ENCODE measurements at regions not wholly inside any gene's neighbourhood (a gene's known extent, or its start where the extent isn't known, plus 50 kb on each side); places are given as distances from the start of the nearest gene placed in this dataset.
"Not testable (repeated sequence)": the region's sequence is repeated elsewhere in the genome, so short reads cannot be mapped to it uniquely, and the experiment has no call there.

DNA sequence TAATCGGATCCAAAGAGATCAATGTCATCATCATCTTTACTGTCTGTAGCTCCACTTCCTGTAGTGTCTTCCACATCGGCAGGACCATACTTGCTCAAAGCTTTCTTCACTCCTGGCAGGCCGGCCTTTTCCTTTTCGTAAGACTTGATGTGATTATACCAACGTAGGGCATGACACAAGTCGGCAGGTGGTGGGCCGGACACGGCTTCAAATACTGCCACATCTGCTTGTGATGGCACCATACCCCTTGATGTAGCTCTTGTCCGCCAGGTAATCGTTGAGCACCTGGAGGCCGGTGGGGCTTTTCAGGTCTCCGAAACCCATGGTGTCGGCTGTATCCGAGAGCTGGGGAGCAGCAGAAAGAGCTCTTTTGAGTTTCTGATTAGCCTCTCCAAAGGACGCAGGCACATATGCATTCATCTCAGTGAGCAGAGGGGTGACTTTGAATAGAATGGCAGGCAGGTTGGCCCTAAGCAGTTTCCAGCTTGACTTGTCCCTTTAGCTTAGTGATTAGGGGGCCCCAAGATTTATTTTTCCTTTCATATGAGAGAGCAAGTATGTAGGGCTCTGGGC lies 106.0 kb upstream of the PODXL start:
- DNase-seq = not testable (repeated sequence)

DNA sequence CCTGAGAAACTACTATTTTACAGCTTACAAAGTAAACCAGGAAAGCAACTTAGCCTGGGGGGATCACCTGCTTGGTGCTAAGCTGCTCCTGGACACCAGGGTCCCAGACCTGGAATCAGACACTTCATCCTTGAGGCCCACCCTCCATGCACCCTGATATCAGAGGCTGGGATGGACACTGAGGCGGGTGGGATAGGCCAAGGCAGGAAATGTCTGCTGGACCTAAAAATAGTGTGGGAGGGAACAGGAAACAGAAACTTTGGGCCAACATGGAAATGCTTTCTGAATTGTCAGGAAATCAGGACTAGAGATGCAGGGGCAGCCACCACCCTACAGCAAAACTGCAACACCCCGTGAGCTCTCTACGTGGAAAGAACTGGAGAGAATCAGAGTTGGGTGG lies 101.5 kb upstream of the PODXL start:
- no peak for DNase-seq

DNA sequence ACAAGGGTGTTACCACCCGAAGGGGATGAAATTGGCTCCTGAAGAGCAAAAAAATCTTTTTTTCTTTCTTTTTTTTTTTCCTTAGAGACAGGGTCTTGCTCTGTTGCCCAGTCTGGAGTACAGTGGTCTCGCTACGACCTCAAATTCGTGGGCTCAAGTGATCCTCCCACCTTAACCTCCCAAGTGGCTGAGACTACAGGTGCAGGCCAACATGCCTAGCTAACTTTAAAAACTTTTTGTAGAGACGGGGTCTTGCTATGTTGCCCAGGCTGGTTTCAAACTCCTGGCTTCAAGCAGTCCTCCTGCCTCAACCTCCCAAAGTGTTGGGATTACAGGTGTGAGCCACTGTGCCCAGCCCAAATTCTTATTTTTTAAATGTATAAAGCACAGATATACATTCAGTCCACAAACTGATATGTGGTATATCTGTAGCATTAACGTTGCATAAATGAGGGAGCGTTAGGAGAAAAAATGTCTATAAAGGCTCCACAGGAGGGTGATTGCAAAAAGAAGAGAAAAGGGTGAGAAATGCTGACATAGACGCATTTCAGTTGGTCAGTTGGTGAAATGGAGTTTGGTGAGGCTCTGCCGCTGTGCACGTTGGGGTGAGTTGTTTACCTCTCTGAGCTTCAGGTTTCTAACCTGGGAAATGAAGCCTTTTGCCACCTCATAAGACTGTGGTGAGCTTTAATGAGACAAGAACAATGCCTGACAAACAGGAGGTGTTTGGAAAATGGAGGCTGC lies 100.7 kb upstream of the PODXL start:
- DNase-seq = no peak

DNA sequence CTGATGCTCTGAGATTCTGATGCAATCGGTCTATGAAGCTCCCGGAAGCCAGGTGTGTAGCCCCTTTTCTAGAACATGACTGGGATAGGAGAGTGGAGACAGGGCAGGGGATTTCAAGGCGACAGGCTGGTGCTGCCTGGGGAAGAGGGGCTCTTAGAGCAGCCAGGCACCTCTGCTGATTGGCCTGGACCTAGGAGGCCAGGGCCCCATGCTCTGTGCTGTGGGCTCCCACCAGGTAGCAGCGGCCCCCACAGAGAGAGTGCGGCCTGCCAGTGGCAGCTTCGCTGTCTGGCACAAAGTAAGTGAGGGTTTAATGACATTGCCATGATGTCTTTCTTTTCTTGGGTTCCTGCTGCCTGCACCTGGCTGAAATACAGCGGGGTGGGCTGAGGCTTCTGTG lies 99.4 kb upstream of the PODXL start:
- no peak for DNase-seq

DNA sequence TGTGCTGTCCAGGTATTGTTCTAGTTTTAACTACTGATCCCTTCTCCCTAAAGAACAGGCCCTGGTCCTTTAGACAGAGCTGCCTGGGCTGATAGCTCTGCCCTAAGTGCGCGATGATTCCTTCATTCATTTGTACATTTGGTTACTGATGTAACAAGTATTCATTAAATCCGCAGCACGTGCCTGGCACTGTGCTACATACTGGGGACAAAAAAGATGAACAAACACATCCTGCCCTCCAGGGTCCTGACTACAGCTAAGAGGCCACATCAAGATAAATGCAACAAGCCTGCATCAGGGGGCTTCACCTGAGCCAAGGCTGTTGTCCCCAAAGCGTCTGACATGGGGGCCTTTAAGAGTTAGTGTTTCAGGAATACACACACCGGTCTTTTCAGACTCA lies 99.0 kb upstream of the PODXL start:
- no peak for DNase-seq

DNA sequence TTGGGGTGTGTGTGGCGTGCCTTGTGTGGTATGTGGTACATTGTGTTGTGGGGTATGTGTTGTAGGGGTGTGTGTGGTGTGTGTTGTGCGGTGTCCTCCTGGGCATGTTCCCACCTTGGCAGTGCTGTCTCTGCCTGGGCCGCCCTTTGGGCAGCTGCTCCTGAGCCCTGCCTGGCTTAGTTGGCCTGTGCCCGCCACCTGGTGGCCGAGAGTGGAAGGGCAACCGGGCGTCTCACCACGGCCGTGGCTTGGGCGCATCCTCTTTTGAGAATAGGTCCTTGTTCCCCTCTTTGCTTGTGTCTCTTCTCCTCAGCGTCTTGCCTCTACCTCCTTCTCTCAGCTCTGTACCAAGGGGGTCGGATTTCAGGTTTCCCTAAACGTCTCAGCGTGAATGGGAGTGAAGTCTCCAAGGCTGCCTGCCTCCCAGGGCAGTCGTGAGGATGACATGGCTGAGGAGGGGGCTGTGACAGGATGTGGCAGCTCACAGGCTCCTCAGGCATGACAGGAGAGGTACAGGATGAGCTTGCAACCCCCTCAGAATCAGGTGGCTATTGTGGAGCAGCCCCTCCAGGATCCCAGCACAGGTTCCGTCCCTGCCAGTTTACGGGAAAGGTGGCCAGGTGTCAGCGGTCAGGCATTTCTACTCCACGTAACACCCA lies 98.4 kb upstream of the PODXL start:
- DNase-seq = peak; percentile 53

DNA sequence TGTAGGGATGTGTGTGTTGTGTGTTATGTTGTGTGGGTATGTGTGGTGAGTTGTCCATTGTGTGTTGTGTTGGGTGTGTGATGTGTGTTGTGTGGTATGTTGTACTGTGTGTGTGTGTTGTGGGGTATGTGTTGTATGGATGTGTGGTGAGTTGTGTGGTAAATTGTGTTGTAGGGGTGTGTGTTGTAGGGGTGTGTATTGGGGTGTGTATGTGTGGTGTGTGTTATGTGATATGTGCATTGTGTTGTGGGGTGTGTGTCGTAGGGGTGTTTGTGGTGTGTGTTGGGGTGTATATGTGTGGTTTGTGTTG lies 97.8 kb upstream of the PODXL start:
- no peak for DNase-seq

DNA sequence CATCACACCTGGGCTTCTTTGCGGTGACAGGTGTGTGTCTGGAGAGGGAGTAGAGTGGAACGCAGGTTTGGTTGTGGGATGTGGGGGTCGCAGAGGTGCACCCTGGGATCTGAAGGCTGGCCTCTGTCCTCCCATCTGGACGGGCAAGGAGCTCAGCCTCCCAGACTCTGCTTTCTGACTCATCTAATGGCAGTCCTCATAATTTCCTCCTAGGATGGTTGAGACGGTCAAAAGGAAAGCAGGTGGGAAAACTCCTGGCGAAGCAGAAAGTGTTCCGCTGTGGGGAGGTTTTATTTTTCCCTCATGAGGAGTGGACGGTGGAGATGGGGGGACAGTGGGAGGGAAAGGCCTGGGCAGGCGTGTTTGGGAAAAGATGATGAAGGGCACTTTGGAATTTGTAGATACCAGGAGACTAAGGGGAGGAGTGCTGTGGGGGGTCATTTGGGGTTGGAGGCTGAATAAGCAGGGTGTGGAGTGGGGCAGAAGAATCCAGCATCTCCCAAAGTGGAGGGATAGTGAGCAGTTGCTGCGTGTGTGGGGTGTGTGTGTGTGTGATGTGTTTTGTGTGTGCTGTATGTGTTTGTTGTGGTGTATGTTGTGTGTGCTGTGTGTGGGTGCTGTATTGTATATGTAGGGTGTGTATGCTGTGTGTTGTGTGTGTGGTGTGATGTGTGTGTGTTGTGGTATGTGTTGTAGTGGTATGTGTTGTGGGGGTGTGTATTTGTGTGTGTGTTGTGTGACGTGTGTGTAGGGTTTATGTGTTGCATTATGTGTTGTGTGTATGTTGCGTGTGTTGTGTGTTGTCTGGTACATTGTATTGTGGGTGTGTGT lies 97.2 kb upstream of the PODXL start:
- no peak for DNase-seq

DNA sequence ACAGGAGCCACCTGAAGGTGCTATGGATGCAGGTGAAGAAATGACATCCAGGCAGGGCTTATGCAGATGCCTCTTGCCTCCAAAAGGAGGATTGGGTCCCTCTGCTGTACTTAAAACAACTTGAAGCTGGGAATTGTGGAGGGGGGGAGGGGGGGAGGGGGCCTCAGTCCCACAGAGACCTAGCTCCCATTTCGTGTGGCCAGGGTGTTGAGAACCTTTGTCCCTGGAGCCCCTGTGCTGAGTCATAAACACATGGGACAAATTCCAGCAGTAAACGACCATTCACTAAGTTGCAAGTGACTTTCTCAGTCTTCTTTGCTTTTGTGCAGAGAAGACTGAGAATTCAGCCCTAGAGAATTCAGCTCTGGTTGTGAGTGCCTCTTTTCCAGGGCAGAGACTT lies 96.5 kb upstream of the PODXL start:
- DNase-seq = no peak

DNA sequence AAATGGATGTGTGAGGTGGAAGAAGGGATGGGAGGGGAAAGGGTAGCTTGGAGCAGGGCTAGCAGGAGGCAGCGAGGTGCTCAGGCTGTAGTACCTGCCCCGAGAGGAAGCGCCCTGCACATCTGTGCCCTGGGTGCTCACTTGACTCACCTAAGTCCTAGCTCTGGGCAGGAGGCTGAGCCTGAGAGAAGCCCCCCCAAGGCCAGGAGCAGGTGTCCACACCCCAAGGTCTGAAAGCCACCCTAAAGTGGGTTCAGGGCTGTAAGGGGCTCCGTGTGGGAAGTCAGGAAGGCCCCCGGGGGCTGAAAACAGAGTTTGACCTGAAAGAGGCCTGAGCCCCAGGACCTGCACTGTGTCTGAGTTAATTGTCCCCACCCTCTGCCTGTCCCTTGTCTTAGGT lies 95.8 kb upstream of the PODXL start:
- no peak for DNase-seq

DNA sequence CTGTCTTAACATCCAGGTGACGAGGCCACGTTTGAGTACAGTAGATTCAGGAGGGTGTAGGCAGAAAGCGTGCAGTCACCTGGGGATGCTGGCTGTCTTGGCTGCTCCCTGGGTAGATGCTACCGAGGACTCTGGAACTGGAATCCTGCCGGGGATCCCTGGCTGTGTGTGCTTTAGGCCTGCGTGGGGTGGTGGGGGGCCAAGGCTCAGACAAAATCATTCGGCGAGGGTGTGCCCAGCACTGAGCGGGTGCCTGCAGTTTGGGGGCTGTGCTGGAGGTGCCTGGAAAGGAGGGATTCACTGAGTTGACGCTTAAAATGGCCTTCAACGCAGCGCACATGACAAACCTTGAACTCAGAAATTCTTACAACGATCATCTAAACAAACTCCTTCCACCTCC lies 93.5 kb upstream of the PODXL start:
- DNase-seq = no peak

DNA sequence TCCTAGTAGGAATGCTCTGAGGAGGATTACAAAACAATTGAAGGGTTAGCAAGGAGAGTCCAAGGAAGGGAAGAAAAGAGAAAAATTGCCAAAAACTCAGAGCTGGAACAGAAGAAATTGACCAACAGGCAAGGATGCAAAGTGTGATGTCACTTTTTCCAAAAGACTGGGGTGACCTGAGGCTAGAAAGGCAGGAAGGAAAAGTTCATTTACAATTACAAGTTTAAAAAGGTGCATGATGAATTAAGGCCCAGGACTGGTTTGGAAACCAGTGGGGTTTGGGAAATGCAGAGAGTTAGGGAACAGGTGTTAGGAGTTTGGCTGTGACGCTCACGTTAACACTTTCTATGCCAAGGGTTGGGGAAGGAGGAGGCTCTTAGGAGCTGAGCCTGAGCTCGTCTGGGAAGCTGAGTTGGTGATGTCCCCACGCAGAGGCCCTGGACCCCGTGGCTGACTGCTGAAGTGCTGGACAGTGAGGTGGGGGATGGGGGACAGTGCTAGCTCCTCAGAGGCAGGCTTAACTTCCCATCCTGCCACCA lies 92.6 kb upstream of the PODXL start:
- DNase-seq = no peak

DNA sequence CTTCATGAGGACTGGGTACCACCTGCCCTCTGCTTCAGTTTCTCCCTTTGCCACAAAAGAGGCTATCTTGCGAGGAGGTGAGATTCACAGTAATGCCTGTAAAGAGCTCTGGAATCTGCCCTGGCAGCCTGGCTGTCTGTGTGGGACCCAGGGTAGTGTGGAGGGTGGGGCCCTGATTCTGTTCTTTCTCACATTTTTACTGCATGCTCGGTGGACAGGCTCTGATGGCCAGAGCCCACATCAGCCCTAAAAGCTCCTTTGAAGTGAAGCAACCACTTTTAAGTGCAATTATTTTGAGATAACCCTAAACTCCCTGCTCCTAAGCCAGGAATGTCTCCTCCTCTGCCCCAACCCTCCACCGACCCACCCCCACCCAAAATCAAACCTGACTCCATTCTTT lies 92.1 kb upstream of the PODXL start:
- no peak for DNase-seq

DNA sequence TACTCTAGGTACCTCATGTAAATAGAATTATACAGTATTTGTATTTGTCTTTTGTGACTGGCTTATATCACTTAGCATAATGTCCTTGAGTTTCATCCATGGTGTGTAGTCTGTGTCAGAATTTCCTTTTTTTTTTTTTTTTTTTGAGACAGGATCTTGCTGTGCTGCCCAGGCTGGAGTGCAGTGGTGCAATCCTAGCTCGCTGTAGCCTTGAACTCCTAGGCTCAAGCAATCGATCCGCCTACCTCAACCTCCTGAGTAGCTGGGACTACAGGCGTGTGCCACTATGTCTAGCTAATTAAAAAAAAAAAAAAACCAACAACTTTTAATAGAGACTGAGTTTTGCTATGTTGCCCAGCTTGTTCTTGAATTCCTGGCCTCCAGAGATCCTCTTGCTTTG lies 89.8 kb upstream of the PODXL start:
- DNase-seq = no peak

DNA sequence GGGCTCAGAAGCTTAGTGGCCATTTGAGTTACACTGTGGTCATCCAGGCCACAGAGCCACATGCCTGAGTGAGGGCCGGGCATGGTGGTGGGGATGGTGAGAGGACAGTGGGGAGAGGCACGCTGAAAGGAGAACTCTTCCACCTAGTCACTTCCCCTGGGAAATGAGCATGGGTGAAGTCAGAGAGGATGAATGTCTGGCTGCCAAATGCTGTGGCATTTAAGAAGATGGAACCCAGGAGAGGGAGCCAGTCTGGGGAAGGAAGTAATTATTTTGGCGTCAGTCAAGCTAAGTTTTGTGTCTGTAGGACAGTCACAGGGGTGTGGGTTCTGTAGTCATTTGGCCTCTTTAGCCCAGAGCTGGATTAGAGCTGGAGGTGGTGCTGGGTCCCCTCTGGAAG lies 86.0 kb upstream of the PODXL start:
- no peak for DNase-seq

DNA sequence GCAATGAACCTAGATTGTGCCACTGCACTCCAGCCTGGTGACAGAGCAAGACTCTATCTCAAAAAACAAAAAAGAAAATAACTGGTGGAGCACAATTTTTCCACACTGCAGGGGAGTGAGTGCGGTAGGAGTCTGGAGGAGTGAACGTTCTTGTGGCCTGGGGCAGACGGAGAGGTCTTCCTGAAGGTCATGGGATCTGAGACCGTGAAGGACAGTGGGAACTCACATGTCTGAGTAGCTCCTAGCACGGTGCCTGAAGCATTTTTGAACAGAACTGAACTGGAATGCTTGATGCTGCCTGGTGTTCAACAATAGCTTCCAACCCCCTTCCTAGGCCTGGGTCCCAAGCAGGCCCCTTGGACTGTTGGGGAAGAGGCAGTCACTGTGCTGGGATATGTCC lies 84.3 kb upstream of the PODXL start:
- DNase-seq = no peak

DNA sequence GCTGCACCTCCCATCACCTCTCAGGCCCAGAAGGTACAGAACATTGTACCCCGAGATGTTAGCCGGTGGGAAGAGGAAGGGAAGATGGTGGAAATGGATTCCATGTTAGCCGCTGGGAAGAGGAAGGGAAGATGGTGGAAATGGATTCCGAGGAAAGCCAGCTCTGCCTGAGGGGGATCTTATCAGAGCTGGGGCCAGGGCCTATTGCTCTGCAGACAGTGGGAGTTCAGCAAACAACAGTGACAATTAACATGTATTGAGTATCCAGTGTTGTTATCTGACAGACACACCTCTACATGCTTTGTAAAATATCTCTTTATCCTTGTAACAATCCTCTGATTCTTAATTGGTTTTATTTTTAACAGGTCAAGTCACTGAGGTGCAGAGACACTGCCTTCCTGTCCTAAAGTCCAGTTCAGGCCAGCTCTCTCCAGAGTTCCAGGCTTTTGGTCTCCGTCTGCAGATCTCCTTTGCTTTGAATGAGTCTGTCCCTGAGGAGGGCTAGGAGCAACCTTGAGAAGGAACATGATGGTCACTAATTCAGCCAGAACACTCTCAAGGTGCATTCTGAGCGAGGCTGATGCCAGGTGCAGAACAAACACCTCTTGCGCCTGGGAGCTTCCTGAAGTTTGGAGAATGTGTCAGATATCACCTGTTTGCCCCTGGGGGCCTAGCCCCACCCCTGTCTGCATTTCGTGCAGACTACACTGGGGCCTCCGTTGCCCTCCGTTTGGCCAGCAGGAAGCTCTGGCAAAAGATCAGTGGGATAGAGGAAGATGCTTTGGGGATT lies 82.4 kb upstream of the PODXL start:
- no peak for DNase-seq

DNA sequence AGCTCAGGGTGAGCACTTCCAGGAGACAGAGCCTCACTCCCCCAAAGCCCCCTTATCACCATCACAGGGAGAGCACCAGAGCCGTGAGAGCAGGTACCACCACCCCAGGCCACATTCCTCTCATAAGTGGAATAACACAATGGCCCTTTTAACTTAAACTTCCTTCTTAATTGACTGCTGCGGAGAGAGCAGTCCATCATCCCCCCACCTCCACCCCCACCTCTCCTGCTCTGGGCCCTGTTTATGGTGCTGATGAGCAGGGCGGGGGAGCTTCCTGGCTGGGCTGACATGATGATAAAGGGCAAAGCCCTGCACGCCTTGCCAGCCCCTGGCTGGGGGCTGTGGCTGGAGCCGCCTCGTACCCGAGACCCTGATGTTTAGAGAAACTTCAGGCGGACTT lies 81.4 kb upstream of the PODXL start:
- DNase-seq = no peak

DNA sequence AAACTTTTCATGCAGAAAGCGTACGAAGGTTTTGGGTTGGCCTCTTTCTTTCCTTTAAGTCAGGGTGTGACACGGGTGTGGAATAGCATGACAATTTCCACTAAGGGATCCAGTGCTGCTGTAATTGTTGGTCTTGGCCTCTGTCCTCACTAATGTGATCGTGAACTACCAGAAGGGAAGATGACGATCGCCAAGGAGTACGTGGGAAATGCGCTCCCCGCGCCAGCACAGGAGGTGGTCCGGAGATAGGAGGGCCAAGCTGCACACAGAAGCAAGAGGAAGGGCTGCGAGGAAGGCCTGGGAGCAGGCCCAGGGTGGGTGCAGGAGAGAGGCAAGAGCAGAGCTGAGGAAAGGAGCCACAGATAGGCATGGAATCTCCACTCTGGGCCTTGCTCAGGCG lies 79.7 kb upstream of the PODXL start:
- no peak for DNase-seq

DNA sequence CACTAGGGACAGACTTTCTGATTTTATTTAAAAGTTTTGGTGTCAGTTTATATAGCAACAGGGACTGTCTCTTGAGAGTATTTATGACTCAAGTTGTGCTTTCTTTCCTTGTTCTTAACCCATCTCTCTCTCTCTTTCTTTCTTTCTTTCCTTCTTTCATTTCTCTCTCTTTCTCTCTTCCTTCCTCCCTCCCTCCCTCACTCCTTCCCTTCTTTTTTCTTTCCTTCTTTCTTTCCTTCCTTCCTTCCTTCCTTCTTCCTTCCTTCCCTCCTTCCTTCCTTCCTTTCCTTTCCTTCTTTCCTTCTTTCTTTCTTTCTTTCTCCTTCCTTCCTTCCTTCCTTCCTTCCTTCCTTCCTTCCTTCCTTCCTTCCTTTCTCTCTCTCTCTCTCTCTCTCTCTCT lies 77.8 kb upstream of the PODXL start:
- not testable (repeated sequence) for DNase-seq

DNA sequence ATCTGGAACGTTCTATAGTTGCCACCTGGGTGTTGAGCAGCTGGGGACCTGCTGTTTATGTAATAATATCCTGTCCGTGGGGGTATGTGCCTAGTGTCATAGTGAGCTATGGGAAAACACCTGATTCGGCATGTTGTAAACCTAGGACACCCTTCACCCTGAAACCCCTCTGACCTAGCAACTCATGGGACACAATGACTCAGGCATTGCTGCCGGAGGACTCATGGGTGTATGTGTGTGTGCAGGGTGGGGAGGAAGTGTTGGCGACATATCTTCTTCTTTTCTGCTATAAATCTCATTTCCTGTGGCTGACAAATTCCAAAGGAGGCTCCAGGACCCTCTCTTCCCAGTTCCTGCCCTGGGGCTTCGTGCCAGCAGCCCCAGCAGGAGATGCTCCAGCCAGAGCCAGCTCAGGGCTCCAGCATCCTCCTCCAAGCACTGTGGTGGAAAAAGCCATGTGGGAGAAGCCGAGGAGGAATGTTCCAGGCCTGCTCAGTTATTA lies 77.0 kb upstream of the PODXL start:
- DNase-seq = no peak

DNA sequence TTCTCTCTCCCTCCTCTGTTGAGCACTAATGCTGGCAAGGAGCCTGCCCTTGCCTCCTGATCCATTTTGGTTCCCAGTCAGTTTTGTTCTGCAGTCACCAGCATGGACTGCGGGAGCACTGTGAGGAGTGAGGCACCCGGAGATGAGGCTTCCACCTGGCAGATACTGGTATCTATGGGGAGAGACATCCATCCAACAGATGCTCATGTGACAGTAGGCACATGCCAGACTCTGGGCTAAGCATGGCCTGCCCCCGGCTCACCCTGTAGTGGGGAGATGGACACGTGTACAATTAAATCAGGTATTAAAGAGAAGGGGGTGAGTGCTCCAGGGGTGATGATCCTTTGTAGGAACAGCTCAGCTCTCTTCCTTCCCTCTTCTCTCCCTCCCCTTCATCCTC lies 74.0 kb upstream of the PODXL start:
- DNase-seq = no peak

Data from DMS 273 treated with DMSO at 0.1 percent for 48 hours (cell line).